GM12878 (cell line): ENCODE measurements at regions not wholly inside any gene's neighbourhood (a gene's known extent, or its start where the extent isn't known, plus 50 kb on each side); places are given as distances from the start of the nearest gene placed in this dataset.

Experiments
- ATF7 ChIP-seq: fragments of 450-650 bp; IDR thresholded peaks from 2 replicates; pipeline ENCODE4 v1.6.1; 2016; ENCODE audit warnings: low read depth, mild to moderate bottlenecking
- BRCA1 ChIP-seq: IDR thresholded peaks from 2 replicates; pipeline ENCODE4 v1.6.1; 2011; ENCODE audit warnings: low read depth, low read length, improper control_type of control experiment
- CEBPZ ChIP-seq: fragments of 150-350 bp; IDR thresholded peaks from 2 replicates; pipeline ENCODE4 v1.6.1; 2016; ENCODE audit warnings: low read depth, low read length
- CHD2 ChIP-seq: IDR thresholded peaks from 2 replicates; pipeline ENCODE4 v1.6.1; 2011; ENCODE audit warnings: low read depth, low read length, improper control_type of control experiment, borderline replicate concordance
- E4F1 ChIP-seq: fragments of 450-650 bp; IDR thresholded peaks from 2 replicates; pipeline ENCODE4 v1.6.1; 2018; ENCODE audit warnings: borderline replicate concordance, mild to moderate bottlenecking; ENCODE audit not compliant: partially characterized antibody
- EP300 ChIP-seq, 2 experiments: fragments of 150-350 bp in 1 of 2; IDR thresholded peaks; 2 replicates each; pipeline ENCODE4 v1.6.1; 2011 to 2012; ENCODE audit warnings: low read depth in 2 of 2, low read length in 2 of 2, borderline replicate concordance in 1 of 2, improper control_type of control experiment in 1 of 2, inconsistent platforms in 1 of 2; ENCODE audit not compliant: control insufficient read depth in 1 of 2
- ESRRA ChIP-seq: IDR thresholded peaks from 2 replicates; pipeline ENCODE4 v1.6.1; 2012; ENCODE audit warnings: mild to moderate bottlenecking, low read length, improper control_type of control experiment
- HDGF ChIP-seq: fragments of 450-650 bp; IDR thresholded peaks from 2 replicates; pipeline ENCODE4 v1.6.1; 2016; ENCODE audit warnings: antibody characterized with exemption
- JUNB ChIP-seq: IDR thresholded peaks from 2 replicates; pipeline ENCODE4 v1.6.1; 2016; ENCODE audit warnings: antibody characterized with exemption, mild to moderate bottlenecking
- LARP7 ChIP-seq: fragments of 450-650 bp; IDR thresholded peaks from 2 replicates; pipeline ENCODE4 v1.6.1; 2017; ENCODE audit warnings: mild to moderate bottlenecking
- NRF1 ChIP-seq: conservative IDR thresholded peaks from 2 replicates; pipeline ENCODE4 v1.6.1; 2011; ENCODE audit warnings: mild to moderate bottlenecking, low read depth, low read length, improper control_type of control experiment
- PBX3 ChIP-seq: IDR thresholded peaks from 2 replicates; pipeline ENCODE4 v1.6.1; 2011; ENCODE audit warnings: mild to moderate bottlenecking, low read depth, low read length, moderate library complexity; ENCODE audit not compliant: insufficient replicate concordance
- PML ChIP-seq: IDR thresholded peaks from 2 replicates; pipeline ENCODE4 v1.6.1; 2012; ENCODE audit warnings: low read length, inconsistent platforms
- POLR2AphosphoS5 ChIP-seq: IDR thresholded peaks from 2 replicates; pipeline ENCODE4 v1.6.1; 2011; ENCODE audit warnings: mild to moderate bottlenecking, low read length, inconsistent platforms
- RELB ChIP-seq: fragments of 450-650 bp; IDR thresholded peaks from 2 replicates; pipeline ENCODE4 v1.6.1; 2017; ENCODE audit warnings: low read depth, mild to moderate bottlenecking, moderate library complexity
- SKIL ChIP-seq: fragments of 450-650 bp; IDR thresholded peaks from 2 replicates; pipeline ENCODE4 v1.6.1; 2017; ENCODE audit warnings: mild to moderate bottlenecking, low read depth, inconsistent platforms; ENCODE audit not compliant: poor library complexity, severe bottlenecking
- SMARCA5 ChIP-seq: fragments of 450-650 bp; IDR thresholded peaks from 2 replicates; pipeline ENCODE4 v1.6.1; 2017; ENCODE audit warnings: mild to moderate bottlenecking
- SREBF1 ChIP-seq: IDR thresholded peaks from 2 replicates; pipeline ENCODE4 v1.6.1; 2012; ENCODE audit warnings: mild to moderate bottlenecking, low read length
- TCF7 ChIP-seq: IDR thresholded peaks from 2 replicates; pipeline ENCODE4 v1.6.1; 2014; ENCODE audit warnings: antibody characterized with exemption, borderline replicate concordance
- ZNF384 ChIP-seq: IDR thresholded peaks from 2 replicates; pipeline ENCODE4 v1.6.1; 2012; ENCODE audit warnings: low read depth, mild to moderate bottlenecking, low read length, improper control_type of control experiment, borderline replicate concordance

GRCh38 chr6:141463237-141463977 lies 669.3 kb upstream of the GJE1 start (continued):
- TF ChIP-seq E4F1 = no peak
- TF ChIP-seq ZNF384 = no peak
- TF ChIP-seq POLR2AphosphoS5 = no peak
- no peak for TF ChIP-seq SMARCA5
- peak; percentile 48; the same call in 1 of the 2 replicates for TF ChIP-seq RELB
- no peak for TF ChIP-seq ESRRA
- TF ChIP-seq PBX3 = no peak
- no peak for TF ChIP-seq PML
- no peak for TF ChIP-seq CEBPZ
- TF ChIP-seq LARP7 = no peak
- peak; percentile 50 for TF ChIP-seq SKIL
- TF ChIP-seq JUNB = peak; percentile 62
- TF ChIP-seq HDGF = no peak
- no peak for TF ChIP-seq NRF1
- peak; percentile 44; the same call in 1 of the 2 replicates for TF ChIP-seq ATF7
- TF ChIP-seq TCF7 = no peak
- TF ChIP-seq SREBF1 = no peak
- TF ChIP-seq EP300 (IDR thresholded peaks at IDR 0.05; ENCODE audit: borderline replicate concordance in 1 of 2, control insufficient read depth in 1 of 2, low read depth in 2 of 2, low read length in 2 of 2) = peak; percentile 11 to 57; a peak in 1 of 4 replicates
- no peak for TF ChIP-seq CHD2
- TF ChIP-seq BRCA1 = no peak
